ENCODE measurements at regions not wholly inside any gene's neighbourhood (a gene's known extent, or its start where the extent isn't known, plus 50 kb on each side); places are given as distances from the start of the nearest gene placed in this dataset.

- ATAC-seq, result no peak
- no peaks in the 10 kb centered on the region for H3K36me3 ChIP-seq
- H3K9me3 ChIP-seq, result no peaks in the 10 kb centered on the region
- no peaks in the 10 kb centered on the region for H3K4me1 ChIP-seq
- intact Hi-C loops (cut with DNase I; ENCODE audit: low total_unique reads) (no loop called here), in situ Hi-C loops (cut with MboI; ENCODE audit: low sequenced_read_pairs in 4 of 4) (no loop called here)
- H3K27me3 ChIP-seq, result no peaks in the 10 kb centered on the region
- H3K4me3 ChIP-seq, result no peak overlapping the region
- TF ChIP-seq CTCF (IDR thresholded peaks at IDR 0.05 in 4 of 5, conservative IDR thresholded peaks at IDR 0.05 in 1 of 5), result no peak
- TF ChIP-seq POLR2A (IDR thresholded peaks at IDR 0.05), result no peak
- DNase-seq, result no peak
- no peak overlapping the region for H3K27ac ChIP-seq
Observed at GRCh38 chr11:41784513-41785335, 325.3 kb upstream of the LRRC4C start.

DNA sequence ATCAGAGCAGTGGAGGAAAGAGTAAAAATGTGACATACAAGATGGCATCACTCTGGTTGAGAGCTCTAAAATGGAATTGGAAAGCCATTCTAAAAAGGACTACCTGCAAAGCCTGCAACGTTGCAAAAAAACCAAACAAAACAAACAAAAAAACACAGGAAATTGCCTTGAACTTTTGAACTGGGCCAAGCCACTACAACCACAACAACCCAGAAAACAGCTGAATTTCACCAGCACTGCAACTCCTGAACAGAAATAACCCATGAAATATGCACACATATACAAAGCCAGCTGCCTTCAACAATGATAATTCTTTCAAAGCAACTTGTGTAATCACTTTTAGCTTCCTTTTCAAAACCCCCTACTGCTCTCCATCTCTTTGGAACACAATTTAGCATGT lies 326.6 kb upstream of the LRRC4C start:
- ATAC-seq, result no peak
- no peak overlapping the region for H3K4me3 ChIP-seq
- DNase-seq, result no peak
- H3K36me3 ChIP-seq, result no peaks in the 10 kb centered on the region
- no peaks in the 10 kb centered on the region for H3K27me3 ChIP-seq
- H3K27ac ChIP-seq, result no peak overlapping the region
- in situ Hi-C loops (cut with MboI; ENCODE audit: low sequenced_read_pairs in 4 of 4), result no loop called here
- no peaks in the 10 kb centered on the region for H3K4me1 ChIP-seq
- H3K9me3 ChIP-seq, result no peaks in the 10 kb centered on the region
- intact Hi-C loops (cut with DNase I; ENCODE audit: low total_unique reads), result no loop called here
- TF ChIP-seq POLR2A (IDR thresholded peaks at IDR 0.05) (no peak), CTCF (IDR thresholded peaks at IDR 0.05 in 4 of 5, conservative IDR thresholded peaks at IDR 0.05 in 1 of 5) (no peak)

GRCh38 chr11:41788177-41788576 lies 328.7 kb upstream of the LRRC4C start:
- ATAC-seq (no peak), DNase-seq (no peak)
- Histone ChIP-seq H3K9me3 (no peaks in the 10 kb centered on the region), H3K36me3 (no peaks in the 10 kb centered on the region), H3K27me3 (no peaks in the 10 kb centered on the region), H3K4me1 (no peaks in the 10 kb centered on the region), H3K27ac (no peak overlapping the region), H3K4me3 (no peak overlapping the region)
- TF ChIP-seq POLR2A (IDR thresholded peaks at IDR 0.05), result no peak
- no peak for TF ChIP-seq CTCF (IDR thresholded peaks at IDR 0.05 in 4 of 5, conservative IDR thresholded peaks at IDR 0.05 in 1 of 5)
- intact Hi-C loops (cut with DNase I; ENCODE audit: low total_unique reads), result no loop called here
- in situ Hi-C loops (cut with MboI; ENCODE audit: low sequenced_read_pairs in 4 of 4), result no loop called here

- no peak for TF ChIP-seq CTCF (IDR thresholded peaks at IDR 0.05 in 4 of 5, conservative IDR thresholded peaks at IDR 0.05 in 1 of 5)
- TF ChIP-seq POLR2A (IDR thresholded peaks at IDR 0.05), result no peak
- DNase-seq, result no peak
- Histone ChIP-seq H3K36me3 (no peaks in the 10 kb centered on the region), H3K27ac (no peak overlapping the region), H3K27me3 (no peaks in the 10 kb centered on the region), H3K4me3 (no peak overlapping the region), H3K9me3 (no peaks in the 10 kb centered on the region), H3K4me1 (no peaks in the 10 kb centered on the region)
- intact Hi-C loops (cut with DNase I; ENCODE audit: low total_unique reads), result no loop called here
- ATAC-seq, result no peak
- in situ Hi-C loops (cut with MboI; ENCODE audit: low sequenced_read_pairs in 4 of 4), result no loop called here
Observed at GRCh38 chr11:41789376-41789775, 329.9 kb upstream of the LRRC4C start.

- no peaks in the 10 kb centered on the region for H3K9me3 ChIP-seq
- ATAC-seq (no peak), DNase-seq (no peak)
- H3K4me3 ChIP-seq, result no peak overlapping the region
- no peaks in the 10 kb centered on the region for H3K4me1 ChIP-seq
- in situ Hi-C loops (cut with MboI; ENCODE audit: low sequenced_read_pairs in 4 of 4) (no loop called here), intact Hi-C loops (cut with DNase I; ENCODE audit: low total_unique reads) (no loop called here)
- TF ChIP-seq CTCF (IDR thresholded peaks at IDR 0.05 in 4 of 5, conservative IDR thresholded peaks at IDR 0.05 in 1 of 5), result no peak
- no peaks in the 10 kb centered on the region for H3K27me3 ChIP-seq
- no peak overlapping the region for H3K27ac ChIP-seq
- H3K36me3 ChIP-seq, result no peaks in the 10 kb centered on the region
Observed at GRCh38 chr11:41795004-41795403, 335.6 kb upstream of the LRRC4C start.
